ENCODE measurements at regions not wholly inside any gene's neighbourhood (a gene's known extent, or its start where the extent isn't known, plus 50 kb on each side); places are given as distances from the start of the nearest gene placed in this dataset.

GRCh38 chr21:34255073-34255472, 108.7 kb upstream of the KCNE2 start:
- no peak for TF ChIP-seq MAX (IDR thresholded peaks at IDR 0.05)
- no peak for TF ChIP-seq CTCF (IDR thresholded peaks at IDR 0.05; ENCODE audit: control extremely low read depth in 1 of 3, insufficient read depth in 1 of 3, low read depth in 1 of 3, low read length in 3 of 3)

Data from H1 (cell line).